HG03378 (cell line): ENCODE measurements at regions not wholly inside any gene's neighbourhood (a gene's known extent, or its start where the extent isn't known, plus 50 kb on each side); places are given as distances from the start of the nearest gene placed in this dataset.

Source experiments
- ATAC-seq: cut with Tn5 transposase; IDR thresholded peaks from one replicate; pipeline ENCODE4 v1.9.1; 2021; ENCODE audit warnings: mild to moderate bottlenecking, moderate library complexity; ENCODE audit not compliant: unreplicated experiment

DNA sequence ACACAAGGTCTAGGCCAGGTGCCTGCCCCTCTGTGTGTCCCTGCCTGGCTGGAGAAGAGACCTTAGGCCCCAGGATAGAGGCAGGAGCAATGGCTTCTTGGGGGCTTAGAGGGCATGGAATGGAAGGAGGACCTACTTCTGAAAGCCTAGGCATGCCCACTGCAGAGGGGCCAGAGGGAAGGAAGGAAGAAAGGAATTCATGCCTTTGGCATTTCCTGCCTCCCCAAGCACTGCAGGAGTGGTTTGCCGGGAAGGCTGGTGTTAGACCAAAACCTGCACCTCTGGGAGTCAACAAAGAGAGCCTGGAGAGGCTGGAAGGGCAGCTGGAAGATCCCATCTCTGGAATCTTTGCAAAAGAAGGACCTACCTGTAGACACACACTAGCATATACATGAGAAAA lies 50.7 kb upstream of the KCNE2 start:
- no peak for ATAC-seq
